ENCODE measurements at regions not wholly inside any gene's neighbourhood (a gene's known extent, or its start where the extent isn't known, plus 50 kb on each side); places are given as distances from the start of the nearest gene placed in this dataset.

DNA sequence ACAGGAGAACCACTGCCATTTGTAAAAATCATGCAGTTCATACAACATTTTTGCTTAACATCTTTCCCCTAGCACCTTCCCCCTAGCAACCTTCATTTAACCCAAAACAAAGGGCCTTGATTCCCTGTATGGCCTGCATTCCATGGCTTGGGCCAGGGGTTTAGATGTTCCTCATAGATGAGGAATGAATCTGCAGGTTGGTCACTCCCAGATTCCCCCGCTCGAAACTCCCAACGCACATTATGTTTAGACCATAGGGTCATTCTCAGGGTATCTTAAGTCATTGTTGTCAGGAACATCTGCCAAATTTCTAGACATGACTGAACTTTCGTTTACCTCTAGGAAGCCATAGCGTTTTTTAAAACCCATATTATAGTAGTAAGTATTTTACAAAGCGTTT, 282.2 kb upstream of the VLDLR start:
- H3K27me3 ChIP-seq (ENCODE audit: control insufficient read depth, insufficient read depth, low read length), result no peaks in the 10 kb centered on the region
- H3K27ac ChIP-seq, result no peak overlapping the region
- no peak overlapping the region for H3K9ac ChIP-seq
- no peak overlapping the region for H2AFZ ChIP-seq
- H3K79me2 ChIP-seq, result no peaks in the 10 kb centered on the region
- H3K4me1 ChIP-seq, result peaks cover 9% of the 10 kb centered on the region
- H3K4me2 ChIP-seq (ENCODE audit: low read length), result no peak overlapping the region
- H3K36me3 ChIP-seq (ENCODE audit: control insufficient read depth, insufficient read depth, low read length), result no peaks in the 10 kb centered on the region
- H3K9me3 ChIP-seq (ENCODE audit: control insufficient read depth, low read length), result no peaks in the 10 kb centered on the region
- no peak overlapping the region for H3K4me3 ChIP-seq (ENCODE audit: low read depth, low read length)
- TF ChIP-seq, protein P1, sequence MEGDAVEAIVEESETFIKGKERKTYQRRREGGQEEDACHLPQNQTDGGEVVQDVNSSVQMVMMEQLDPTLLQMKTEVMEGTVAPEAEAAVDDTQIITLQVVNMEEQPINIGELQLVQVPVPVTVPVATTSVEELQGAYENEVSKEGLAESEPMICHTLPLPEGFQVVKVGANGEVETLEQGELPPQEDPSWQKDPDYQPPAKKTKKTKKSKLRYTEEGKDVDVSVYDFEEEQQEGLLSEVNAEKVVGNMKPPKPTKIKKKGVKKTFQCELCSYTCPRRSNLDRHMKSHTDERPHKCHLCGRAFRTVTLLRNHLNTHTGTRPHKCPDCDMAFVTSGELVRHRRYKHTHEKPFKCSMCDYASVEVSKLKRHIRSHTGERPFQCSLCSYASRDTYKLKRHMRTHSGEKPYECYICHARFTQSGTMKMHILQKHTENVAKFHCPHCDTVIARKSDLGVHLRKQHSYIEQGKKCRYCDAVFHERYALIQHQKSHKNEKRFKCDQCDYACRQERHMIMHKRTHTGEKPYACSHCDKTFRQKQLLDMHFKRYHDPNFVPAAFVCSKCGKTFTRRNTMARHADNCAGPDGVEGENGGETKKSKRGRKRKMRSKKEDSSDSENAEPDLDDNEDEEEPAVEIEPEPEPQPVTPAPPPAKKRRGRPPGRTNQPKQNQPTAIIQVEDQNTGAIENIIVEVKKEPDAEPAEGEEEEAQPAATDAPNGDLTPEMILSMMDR (IDR thresholded peaks at IDR 0.05), result no peak

DNA sequence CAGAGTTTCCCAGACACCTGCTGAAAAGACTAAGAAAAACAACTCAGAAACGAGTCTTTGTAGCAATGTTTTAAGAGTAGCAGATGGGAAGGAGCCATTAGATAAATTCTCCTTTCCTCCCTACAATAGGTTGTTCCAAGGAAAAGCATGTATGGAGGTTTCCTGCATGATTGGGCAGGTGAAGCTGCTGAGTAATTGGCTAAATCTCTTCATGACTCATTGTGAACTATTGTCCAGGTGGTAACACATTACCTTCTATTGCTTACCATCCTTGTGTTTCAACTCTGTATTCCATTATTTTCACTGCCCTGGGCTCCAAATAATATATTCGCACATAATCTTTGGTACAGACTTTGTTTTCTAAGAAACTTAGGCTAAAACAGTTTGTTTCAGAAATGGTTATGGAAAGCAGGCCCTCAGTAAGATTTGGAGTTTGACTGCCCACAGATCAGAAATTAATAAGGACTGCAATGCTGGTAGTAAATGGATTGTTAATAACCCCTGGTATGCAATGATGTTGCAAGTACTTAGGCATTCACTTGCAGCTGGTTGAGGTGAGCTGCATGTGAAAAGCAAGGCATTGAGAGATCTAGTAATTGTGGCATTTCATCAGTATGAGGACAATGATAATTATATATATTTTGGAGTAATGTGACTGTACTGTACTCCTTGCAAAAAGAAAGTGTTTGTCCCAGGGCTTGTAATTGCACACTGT, 281.4 kb upstream of the VLDLR start:
- Histone ChIP-seq H3K9me3 (ENCODE audit: control insufficient read depth, low read length) (no peaks in the 10 kb centered on the region), H3K4me3 (ENCODE audit: low read depth, low read length) (no peak overlapping the region), H3K27ac (no peak overlapping the region), H3K9ac (no peak overlapping the region), H3K36me3 (ENCODE audit: control insufficient read depth, insufficient read depth, low read length) (no peaks in the 10 kb centered on the region), H3K4me1 (peaks cover 9% of the 10 kb centered on the region), H3K27me3 (ENCODE audit: control insufficient read depth, insufficient read depth, low read length) (no peaks in the 10 kb centered on the region), H2AFZ (no peak overlapping the region), H3K79me2 (no peaks in the 10 kb centered on the region), H3K4me2 (ENCODE audit: low read length) (no peak overlapping the region)
- TF ChIP-seq, protein P1 (IDR thresholded peaks at IDR 0.05), result no peak

DNA sequence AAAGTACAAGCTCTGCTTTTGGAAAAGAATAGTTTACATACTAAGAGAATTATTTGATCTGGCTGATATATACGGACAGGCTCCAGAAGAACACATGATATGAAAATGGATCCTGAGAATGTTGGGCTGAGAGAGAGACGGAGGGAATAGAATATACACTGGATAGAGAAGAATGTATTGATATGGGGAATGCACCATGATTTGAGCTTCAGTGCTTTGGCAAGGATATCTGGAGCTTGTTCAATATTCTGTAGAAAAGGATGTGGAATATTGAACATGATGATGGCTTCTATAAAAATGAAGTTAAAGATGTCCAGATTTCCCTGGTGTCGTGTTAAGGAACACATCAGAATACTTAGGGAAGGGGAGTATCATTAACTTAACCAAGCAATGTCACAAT, 280.5 kb upstream of the VLDLR start:
- H3K79me2 ChIP-seq, result no peaks in the 10 kb centered on the region
- H2AFZ ChIP-seq, result no peak overlapping the region
- H3K9me3 ChIP-seq (ENCODE audit: control insufficient read depth, low read length), result no peaks in the 10 kb centered on the region
- TF ChIP-seq, protein P1 (IDR thresholded peaks at IDR 0.05), result no peak
- H3K27ac ChIP-seq, result no peak overlapping the region
- H3K4me3 ChIP-seq (ENCODE audit: low read depth, low read length), result no peak overlapping the region
- no peak overlapping the region for H3K4me2 ChIP-seq (ENCODE audit: low read length)
- no peaks in the 10 kb centered on the region for H3K36me3 ChIP-seq (ENCODE audit: control insufficient read depth, insufficient read depth, low read length)
- H3K27me3 ChIP-seq (ENCODE audit: control insufficient read depth, insufficient read depth, low read length), result no peaks in the 10 kb centered on the region
- H3K4me1 ChIP-seq, result peaks cover 2% of the 10 kb centered on the region
- H3K9ac ChIP-seq, result no peak overlapping the region

DNA sequence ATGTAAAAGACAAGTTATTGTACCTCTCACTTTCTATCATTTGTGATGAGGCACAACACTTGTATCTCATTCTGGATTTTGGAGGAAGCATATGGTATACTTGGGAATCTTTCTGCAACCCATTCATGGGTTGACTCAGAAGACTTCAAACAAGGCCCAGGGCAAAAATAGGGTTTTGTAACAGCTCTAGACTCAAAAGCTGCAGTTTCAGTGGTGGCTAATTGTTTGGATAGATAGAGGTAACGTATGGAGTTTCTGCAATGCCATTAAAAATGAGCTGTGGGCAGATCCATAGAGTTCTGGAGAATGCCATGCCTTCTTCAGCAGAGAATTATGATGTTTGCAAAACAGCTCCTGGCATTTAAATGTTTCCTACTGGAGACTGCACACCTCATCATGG, 279.6 kb upstream of the VLDLR start:
- TF ChIP-seq, protein P1 (IDR thresholded peaks at IDR 0.05), result no peak
- H3K27me3 ChIP-seq (ENCODE audit: control insufficient read depth, insufficient read depth, low read length), result no peaks in the 10 kb centered on the region
- H3K27ac ChIP-seq, result no peak overlapping the region
- H3K9ac ChIP-seq, result no peak overlapping the region
- H3K4me1 ChIP-seq, result no peaks in the 10 kb centered on the region
- H3K79me2 ChIP-seq, result no peaks in the 10 kb centered on the region
- no peaks in the 10 kb centered on the region for H3K36me3 ChIP-seq (ENCODE audit: control insufficient read depth, insufficient read depth, low read length)
- no peak overlapping the region for H3K4me2 ChIP-seq (ENCODE audit: low read length)
- H3K9me3 ChIP-seq (ENCODE audit: control insufficient read depth, low read length), result no peaks in the 10 kb centered on the region
- no peak overlapping the region for H3K4me3 ChIP-seq (ENCODE audit: low read depth, low read length)
- H2AFZ ChIP-seq, result no peak overlapping the region

DNA sequence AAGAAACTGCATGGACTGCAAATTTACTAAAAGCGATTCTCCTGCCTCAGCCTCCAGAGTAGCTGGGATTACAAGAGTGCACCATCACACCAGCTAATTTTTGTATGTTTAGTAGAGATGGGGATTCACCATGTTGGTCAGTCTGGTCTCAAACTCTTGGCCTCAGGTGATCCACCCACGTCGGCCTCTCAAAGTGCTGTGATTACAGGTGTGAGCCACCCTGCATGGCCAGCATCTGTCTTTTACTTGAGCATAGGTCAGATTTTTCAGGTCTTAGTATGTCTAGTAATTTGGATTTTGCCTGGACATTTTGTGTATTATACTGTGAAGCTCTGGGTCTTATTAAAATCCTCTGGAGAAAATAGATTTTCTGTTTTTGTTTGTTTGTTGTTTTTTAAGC, 277.8 kb upstream of the VLDLR start:
- no peaks in the 10 kb centered on the region for H3K79me2 ChIP-seq
- TF ChIP-seq, protein P1 (IDR thresholded peaks at IDR 0.05), result no peak
- H3K4me3 ChIP-seq (ENCODE audit: low read depth, low read length), result no peak overlapping the region
- no peak overlapping the region for H3K27ac ChIP-seq
- no peak overlapping the region for H2AFZ ChIP-seq
- no peak overlapping the region for H3K9ac ChIP-seq
- no peaks in the 10 kb centered on the region for H3K36me3 ChIP-seq (ENCODE audit: control insufficient read depth, insufficient read depth, low read length)
- H3K4me1 ChIP-seq, result no peaks in the 10 kb centered on the region
- no peak overlapping the region for H3K4me2 ChIP-seq (ENCODE audit: low read length)
- no peaks in the 10 kb centered on the region for H3K9me3 ChIP-seq (ENCODE audit: control insufficient read depth, low read length)
- no peaks in the 10 kb centered on the region for H3K27me3 ChIP-seq (ENCODE audit: control insufficient read depth, insufficient read depth, low read length)

All from parathyroid adenoma (tissue), 2 donors.